ENCODE measurements at regions not wholly inside any gene's neighbourhood (a gene's known extent, or its start where the extent isn't known, plus 50 kb on each side); places are given as distances from the start of the nearest gene placed in this dataset.

DNA sequence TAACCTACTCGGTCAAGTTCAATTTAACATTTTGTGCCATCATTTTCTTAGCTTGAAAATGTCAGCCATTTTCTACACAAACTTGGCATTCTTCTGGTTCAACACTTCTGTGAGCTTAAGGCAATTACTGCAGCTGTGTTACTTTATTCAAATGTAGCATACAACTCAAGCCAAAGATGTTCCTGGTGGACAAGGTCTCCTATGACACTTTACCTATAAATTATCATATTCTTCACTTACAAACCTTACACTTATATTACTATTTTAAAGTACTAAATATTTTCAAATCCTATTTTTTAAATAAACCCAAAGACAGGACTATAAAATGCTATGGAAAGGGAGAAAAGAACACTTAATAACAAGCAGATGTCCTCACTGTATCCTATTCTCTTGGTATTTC, 1045.3 kb downstream of the TSN start:
- TF ChIP-seq POLR2AphosphoS5 (IDR thresholded peaks at IDR 0.05; ENCODE audit: low read depth, low read length) (no peak), POLR2A (IDR thresholded peaks at IDR 0.05; ENCODE audit: low read depth, low read length) (no peak)
